ENCODE measurements at regions not wholly inside any gene's neighbourhood (a gene's known extent, or its start where the extent isn't known, plus 50 kb on each side); places are given as distances from the start of the nearest gene placed in this dataset.

GRCh38 chr18:45284851-45285250, 330.4 kb upstream of the SLC14A2 start:
- Histone ChIP-seq H3K4me3 (no peak overlapping the region), H3K9me3 (ENCODE audit: low read depth, low read length) (no peaks in the 10 kb centered on the region), H3K27ac (no peak overlapping the region), H3K36me3 (ENCODE audit: insufficient read depth, low read length) (no peaks in the 10 kb centered on the region), H3K9ac (ENCODE audit: insufficient read length) (no peak overlapping the region)
- no peak for DNase-seq (ENCODE audit: low read depth, low spot score)
- TF ChIP-seq FOXP2 (optimal IDR thresholded peaks at IDR 0.05; ENCODE audit: control extremely low read depth, extremely low read length, insufficient read depth) (no peak), POLR2AphosphoS5 (IDR thresholded peaks at IDR 0.05; ENCODE audit: borderline replicate concordance, low read depth, low read length) (no peak), EZH2 (IDR thresholded peaks at IDR 0.05) (no peak)

GRCh38 chr18:45285251-45285650, 330.0 kb upstream of the SLC14A2 start:
- Histone ChIP-seq H3K4me3 (no peak overlapping the region), H3K36me3 (ENCODE audit: insufficient read depth, low read length) (no peaks in the 10 kb centered on the region), H3K9ac (ENCODE audit: insufficient read length) (no peak overlapping the region), H3K9me3 (ENCODE audit: low read depth, low read length) (no peaks in the 10 kb centered on the region), H3K27ac (no peak overlapping the region)
- DNase-seq (ENCODE audit: low read depth, low spot score): no peak
- TF ChIP-seq EZH2 (IDR thresholded peaks at IDR 0.05): no peak
- no peak for TF ChIP-seq POLR2AphosphoS5 (IDR thresholded peaks at IDR 0.05; ENCODE audit: borderline replicate concordance, low read depth, low read length)
- no peak for TF ChIP-seq FOXP2 (optimal IDR thresholded peaks at IDR 0.05; ENCODE audit: control extremely low read depth, extremely low read length, insufficient read depth)

- no peak overlapping the region for H3K4me3 ChIP-seq
- H3K36me3 ChIP-seq (ENCODE audit: insufficient read depth, low read length): no peaks in the 10 kb centered on the region
- DNase-seq (ENCODE audit: low read depth, low spot score): no peak
- no peak overlapping the region for H3K9ac ChIP-seq (ENCODE audit: insufficient read length)
- no peak overlapping the region for H3K27ac ChIP-seq
- no peak for TF ChIP-seq FOXP2 (optimal IDR thresholded peaks at IDR 0.05; ENCODE audit: control extremely low read depth, extremely low read length, insufficient read depth)
- no peak for TF ChIP-seq EZH2 (IDR thresholded peaks at IDR 0.05)
- TF ChIP-seq POLR2AphosphoS5 (IDR thresholded peaks at IDR 0.05; ENCODE audit: borderline replicate concordance, low read depth, low read length): no peak
- H3K9me3 ChIP-seq (ENCODE audit: low read depth, low read length): no peaks in the 10 kb centered on the region
These were observed 328.8 kb upstream of the SLC14A2 start for GRCh38 chr18:45286431-45286830.

- H3K4me3 ChIP-seq: no peak overlapping the region
- no peak overlapping the region for H3K9ac ChIP-seq (ENCODE audit: insufficient read length)
- TF ChIP-seq POLR2AphosphoS5 (IDR thresholded peaks at IDR 0.05; ENCODE audit: borderline replicate concordance, low read depth, low read length) (no peak), FOXP2 (optimal IDR thresholded peaks at IDR 0.05; ENCODE audit: control extremely low read depth, extremely low read length, insufficient read depth) (no peak), EZH2 (IDR thresholded peaks at IDR 0.05) (no peak)
- H3K27ac ChIP-seq: no peak overlapping the region
- H3K9me3 ChIP-seq (ENCODE audit: low read depth, low read length): no peaks in the 10 kb centered on the region
- no peaks in the 10 kb centered on the region for H3K36me3 ChIP-seq (ENCODE audit: insufficient read depth, low read length)
- no peak for DNase-seq (ENCODE audit: low read depth, low spot score)
These were observed 327.7 kb upstream of the SLC14A2 start for GRCh38 chr18:45287531-45287930.

- no peaks in the 10 kb centered on the region for H3K36me3 ChIP-seq (ENCODE audit: insufficient read depth, low read length)
- H3K9ac ChIP-seq (ENCODE audit: insufficient read length): no peak overlapping the region
- H3K9me3 ChIP-seq (ENCODE audit: low read depth, low read length): no peaks in the 10 kb centered on the region
- no peak for DNase-seq (ENCODE audit: low read depth, low spot score)
- TF ChIP-seq POLR2AphosphoS5 (IDR thresholded peaks at IDR 0.05; ENCODE audit: borderline replicate concordance, low read depth, low read length) (no peak), FOXP2 (optimal IDR thresholded peaks at IDR 0.05; ENCODE audit: control extremely low read depth, extremely low read length, insufficient read depth) (no peak), EZH2 (IDR thresholded peaks at IDR 0.05) (no peak)
- no peak overlapping the region for H3K27ac ChIP-seq
- no peak overlapping the region for H3K4me3 ChIP-seq
These were observed 324.9 kb upstream of the SLC14A2 start for GRCh38 chr18:45290364-45290763.

GRCh38 chr18:45291621-45292615, 323.4 kb upstream of the SLC14A2 start:
- TF ChIP-seq POLR2AphosphoS5 (IDR thresholded peaks at IDR 0.05; ENCODE audit: borderline replicate concordance, low read depth, low read length) (no peak), FOXP2 (optimal IDR thresholded peaks at IDR 0.05; ENCODE audit: control extremely low read depth, extremely low read length, insufficient read depth) (no peak), EZH2 (IDR thresholded peaks at IDR 0.05) (no peak)
- no peak overlapping the region for H3K27ac ChIP-seq
- no peak overlapping the region for H3K9ac ChIP-seq (ENCODE audit: insufficient read length)
- H3K36me3 ChIP-seq (ENCODE audit: insufficient read depth, low read length): no peaks in the 10 kb centered on the region
- no peak overlapping the region for H3K4me3 ChIP-seq
- DNase-seq (ENCODE audit: low read depth, low spot score): no peak
- no peaks in the 10 kb centered on the region for H3K9me3 ChIP-seq (ENCODE audit: low read depth, low read length)

- H3K4me3 ChIP-seq: no peak overlapping the region
- TF ChIP-seq FOXP2 (optimal IDR thresholded peaks at IDR 0.05; ENCODE audit: control extremely low read depth, extremely low read length, insufficient read depth) (no peak), POLR2AphosphoS5 (IDR thresholded peaks at IDR 0.05; ENCODE audit: borderline replicate concordance, low read depth, low read length) (no peak), EZH2 (IDR thresholded peaks at IDR 0.05) (no peak)
- no peak for DNase-seq (ENCODE audit: low read depth, low spot score)
- no peaks in the 10 kb centered on the region for H3K9me3 ChIP-seq (ENCODE audit: low read depth, low read length)
- no peaks in the 10 kb centered on the region for H3K36me3 ChIP-seq (ENCODE audit: insufficient read depth, low read length)
- H3K9ac ChIP-seq (ENCODE audit: insufficient read length): no peak overlapping the region
- no peak overlapping the region for H3K27ac ChIP-seq
These were observed 319.9 kb upstream of the SLC14A2 start for GRCh38 chr18:45295388-45295787.

- Histone ChIP-seq H3K27ac (no peak overlapping the region), H3K9ac (ENCODE audit: insufficient read length) (no peak overlapping the region), H3K9me3 (ENCODE audit: low read depth, low read length) (no peaks in the 10 kb centered on the region), H3K36me3 (ENCODE audit: insufficient read depth, low read length) (no peaks in the 10 kb centered on the region), H3K4me3 (no peak overlapping the region)
- TF ChIP-seq FOXP2 (optimal IDR thresholded peaks at IDR 0.05; ENCODE audit: control extremely low read depth, extremely low read length, insufficient read depth): no peak
- no peak for DNase-seq (ENCODE audit: low read depth, low spot score)
These were observed 316.3 kb upstream of the SLC14A2 start for GRCh38 chr18:45298986-45299385.
